ENCODE measurements at regions not wholly inside any gene's neighbourhood (a gene's known extent, or its start where the extent isn't known, plus 50 kb on each side); places are given as distances from the start of the nearest gene placed in this dataset.

DNA sequence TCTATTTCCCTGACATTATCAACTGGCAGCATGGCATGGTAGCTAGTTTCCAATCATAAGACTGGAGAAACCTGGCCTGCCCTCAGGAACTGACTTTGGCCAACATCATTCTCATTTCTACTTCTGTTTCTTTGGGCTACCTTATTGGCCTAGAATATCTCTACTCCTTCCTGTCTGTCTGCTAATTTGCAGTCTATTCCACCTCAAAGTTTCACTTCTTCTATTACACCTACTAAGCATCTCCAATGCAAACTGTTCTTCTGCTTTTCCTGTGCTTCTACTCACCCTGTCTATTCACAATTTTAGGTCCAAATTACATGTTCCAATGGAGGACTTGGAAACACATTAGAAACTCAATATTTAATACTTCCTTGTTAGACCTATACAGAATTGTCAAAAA lies 65.6 kb downstream of the ZNF503 start:
- DNase-seq (ENCODE audit: low spot score), result no peak
- no peak overlapping the region for H4K91ac ChIP-seq (ENCODE audit: low read depth, low read length, poor library complexity)
- H3K79me1 ChIP-seq (ENCODE audit: low read depth, low read length), result no peaks in the 10 kb centered on the region
- no peak overlapping the region for H4K8ac ChIP-seq (ENCODE audit: low read depth, low read length)
- no peak overlapping the region for H3K4me3 ChIP-seq (ENCODE audit: low read length in 2 of 2)
- no peaks in the 10 kb centered on the region for H3K27me3 ChIP-seq (ENCODE audit: control insufficient read depth in 3 of 3, insufficient read depth in 3 of 3, low read depth in 1 of 3, low read length in 3 of 3)
- no peak overlapping the region for H3K27ac ChIP-seq (replicated peaks; ENCODE audit: low read length)
- no peak overlapping the region for H2BK120ac ChIP-seq (ENCODE audit: low read depth, low read length)
- no peak overlapping the region for H2BK12ac ChIP-seq (ENCODE audit: low read length)
- H3K4me2 ChIP-seq (ENCODE audit: insufficient read depth, low read length, poor library complexity, severe bottlenecking), result no peak overlapping the region
- H2BK5ac ChIP-seq (ENCODE audit: low read length), result no peak overlapping the region
- no peaks in the 10 kb centered on the region for H3K36me3 ChIP-seq (replicated peaks in 1 of 2; ENCODE audit: control insufficient read depth in 2 of 2, insufficient read depth in 2 of 2, low read length in 2 of 2)
- H3K4me1 ChIP-seq (ENCODE audit: control insufficient read depth in 2 of 2, insufficient read depth in 1 of 2, low read depth in 1 of 2, low read length in 2 of 2), result no peaks in the 10 kb centered on the region
- no peak overlapping the region for H3K9ac ChIP-seq (ENCODE audit: low read depth, low read length, poor library complexity)
- H3K23ac ChIP-seq (ENCODE audit: low read depth, low read length, poor library complexity), result no peak overlapping the region
- H3K9me3 ChIP-seq (replicated peaks in 1 of 2; ENCODE audit: control insufficient read depth in 2 of 2, insufficient read depth in 1 of 2, low read depth in 1 of 2, low read length in 2 of 2), result peaks cover 0 to 1% of the 10 kb centered on the region in 2 donors
- no peak overlapping the region for H3K14ac ChIP-seq (ENCODE audit: low read length)
- H3K18ac ChIP-seq (ENCODE audit: low read length), result no peak overlapping the region
- H2AK5ac ChIP-seq (ENCODE audit: low read depth, low read length), result no peak overlapping the region
- H3K4ac ChIP-seq (ENCODE audit: low read length), result no peak overlapping the region
- no peak overlapping the region for H2AFZ ChIP-seq (ENCODE audit: low read length)
- H2BK15ac ChIP-seq (ENCODE audit: low read length), result no peak overlapping the region

DNA sequence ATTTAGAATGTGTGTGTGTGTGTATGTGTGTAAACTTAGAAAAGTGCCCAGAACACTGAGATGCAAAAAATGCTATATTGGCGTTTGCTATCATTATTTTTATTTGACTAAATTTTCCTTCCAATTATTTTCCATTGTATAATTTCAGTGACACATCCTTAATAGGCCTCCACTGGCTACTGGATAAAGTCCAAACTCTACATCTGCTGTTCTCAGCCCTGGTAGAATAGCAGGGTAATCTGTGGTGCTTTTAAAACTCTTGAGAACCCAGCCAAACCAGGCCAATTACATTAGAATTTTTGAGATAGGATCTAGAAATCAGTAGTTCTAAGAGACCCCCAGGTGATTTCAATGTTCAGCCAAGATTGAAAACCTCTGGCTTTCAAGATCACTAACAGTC lies 66.4 kb downstream of the ZNF503 start:
- H4K91ac ChIP-seq (ENCODE audit: low read depth, low read length, poor library complexity), result no peak overlapping the region
- no peak overlapping the region for H2AFZ ChIP-seq (ENCODE audit: low read length)
- H3K14ac ChIP-seq (ENCODE audit: low read length), result no peak overlapping the region
- no peak overlapping the region for H2BK15ac ChIP-seq (ENCODE audit: low read length)
- H3K18ac ChIP-seq (ENCODE audit: low read length), result no peak overlapping the region
- no peaks in the 10 kb centered on the region for H3K4me1 ChIP-seq (ENCODE audit: control insufficient read depth in 2 of 2, insufficient read depth in 1 of 2, low read depth in 1 of 2, low read length in 2 of 2)
- H3K4ac ChIP-seq (ENCODE audit: low read length), result no peak overlapping the region
- H3K27ac ChIP-seq (replicated peaks; ENCODE audit: low read length), result no peak overlapping the region
- no peak overlapping the region for H3K4me2 ChIP-seq (ENCODE audit: insufficient read depth, low read length, poor library complexity, severe bottlenecking)
- DNase-seq (ENCODE audit: low spot score), result no peak
- no peaks in the 10 kb centered on the region for H3K27me3 ChIP-seq (ENCODE audit: control insufficient read depth in 3 of 3, insufficient read depth in 3 of 3, low read depth in 1 of 3, low read length in 3 of 3)
- peaks cover 0 to 1% of the 10 kb centered on the region in 2 donors for H3K9me3 ChIP-seq (replicated peaks in 1 of 2; ENCODE audit: control insufficient read depth in 2 of 2, insufficient read depth in 1 of 2, low read depth in 1 of 2, low read length in 2 of 2)
- no peak overlapping the region for H2BK12ac ChIP-seq (ENCODE audit: low read length)
- no peak overlapping the region for H3K4me3 ChIP-seq (ENCODE audit: low read length in 2 of 2)
- no peak overlapping the region for H4K8ac ChIP-seq (ENCODE audit: low read depth, low read length)
- WGBS, 2 donors (ENCODE audit: extremely low coverage in 2 of 2, insufficient read length in 2 of 2, insufficient replicate concordance in 1 of 2), result no CpG with 5 or more reads among the region's 1 CpG
- no peaks in the 10 kb centered on the region for H3K36me3 ChIP-seq (replicated peaks in 1 of 2; ENCODE audit: control insufficient read depth in 2 of 2, insufficient read depth in 2 of 2, low read length in 2 of 2)
- H2BK5ac ChIP-seq (ENCODE audit: low read length), result no peak overlapping the region
- no peak overlapping the region for H3K9ac ChIP-seq (ENCODE audit: low read depth, low read length, poor library complexity)
- H3K23ac ChIP-seq (ENCODE audit: low read depth, low read length, poor library complexity), result no peak overlapping the region
- no peak overlapping the region for H2BK120ac ChIP-seq (ENCODE audit: low read depth, low read length)
- no peak overlapping the region for H2AK5ac ChIP-seq (ENCODE audit: low read depth, low read length)
- no peaks in the 10 kb centered on the region for H3K79me1 ChIP-seq (ENCODE audit: low read depth, low read length)

DNA sequence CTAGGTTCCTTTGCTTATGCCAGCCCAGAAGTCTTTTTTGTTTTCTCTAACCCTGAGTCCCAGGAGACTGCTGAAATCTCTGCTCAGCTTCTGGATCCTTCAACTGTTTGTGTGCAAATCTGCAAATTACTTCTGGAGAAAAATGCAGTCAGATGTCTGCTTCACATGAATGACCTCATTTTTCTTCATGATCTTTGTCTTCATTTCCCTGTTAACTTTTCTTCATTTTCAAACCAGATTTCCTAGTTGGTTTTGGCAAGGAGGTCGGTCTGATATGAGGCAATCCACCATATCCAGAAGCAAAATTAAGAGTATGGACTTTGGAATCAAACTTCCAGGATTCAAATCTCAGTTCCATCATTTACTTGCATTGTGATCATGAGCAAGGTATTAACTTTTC lies 66.8 kb downstream of the ZNF503 start:
- Histone ChIP-seq H2BK15ac (ENCODE audit: low read length) (no peak overlapping the region), H3K9me3 (replicated peaks in 1 of 2; ENCODE audit: control insufficient read depth in 2 of 2, insufficient read depth in 1 of 2, low read depth in 1 of 2, low read length in 2 of 2) (peaks cover 0 to 1% of the 10 kb centered on the region in 2 donors), H2BK5ac (ENCODE audit: low read length) (no peak overlapping the region), H3K27ac (replicated peaks; ENCODE audit: low read length) (no peak overlapping the region), H3K4me2 (ENCODE audit: insufficient read depth, low read length, poor library complexity, severe bottlenecking) (no peak overlapping the region), H3K4me1 (ENCODE audit: control insufficient read depth in 2 of 2, insufficient read depth in 1 of 2, low read depth in 1 of 2, low read length in 2 of 2) (no peaks in the 10 kb centered on the region), H4K8ac (ENCODE audit: low read depth, low read length) (no peak overlapping the region), H3K14ac (ENCODE audit: low read length) (no peak overlapping the region), H3K18ac (ENCODE audit: low read length) (no peak overlapping the region), H2BK120ac (ENCODE audit: low read depth, low read length) (no peak overlapping the region), H3K9ac (ENCODE audit: low read depth, low read length, poor library complexity) (no peak overlapping the region), H3K27me3 (ENCODE audit: control insufficient read depth in 3 of 3, insufficient read depth in 3 of 3, low read depth in 1 of 3, low read length in 3 of 3) (no peaks in the 10 kb centered on the region), H3K4ac (ENCODE audit: low read length) (no peak overlapping the region), H2AK5ac (ENCODE audit: low read depth, low read length) (no peak overlapping the region), H3K79me1 (ENCODE audit: low read depth, low read length) (no peaks in the 10 kb centered on the region), H4K91ac (ENCODE audit: low read depth, low read length, poor library complexity) (no peak overlapping the region), H3K36me3 (replicated peaks in 1 of 2; ENCODE audit: control insufficient read depth in 2 of 2, insufficient read depth in 2 of 2, low read length in 2 of 2) (no peaks in the 10 kb centered on the region), H3K23ac (ENCODE audit: low read depth, low read length, poor library complexity) (no peak overlapping the region), H2AFZ (ENCODE audit: low read length) (no peak overlapping the region), H2BK12ac (ENCODE audit: low read length) (no peak overlapping the region), H3K4me3 (ENCODE audit: low read length in 2 of 2) (no peak overlapping the region)
- no peak for DNase-seq (ENCODE audit: low spot score)
- no CpG with 5 or more reads among the region's 1 CpG for WGBS, 2 donors (ENCODE audit: extremely low coverage in 2 of 2, insufficient read length in 2 of 2, insufficient replicate concordance in 1 of 2)

- no peaks in the 10 kb centered on the region for H3K79me1 ChIP-seq (ENCODE audit: low read depth, low read length)
- no peak overlapping the region for H2BK5ac ChIP-seq (ENCODE audit: low read length)
- DNase-seq (ENCODE audit: low spot score), result no peak
- H3K4ac ChIP-seq (ENCODE audit: low read length), result no peak overlapping the region
- H3K36me3 ChIP-seq (replicated peaks in 1 of 2; ENCODE audit: control insufficient read depth in 2 of 2, insufficient read depth in 2 of 2, low read length in 2 of 2), result no peaks in the 10 kb centered on the region
- no peak overlapping the region for H2AK5ac ChIP-seq (ENCODE audit: low read depth, low read length)
- H2BK12ac ChIP-seq (ENCODE audit: low read length), result no peak overlapping the region
- H3K14ac ChIP-seq (ENCODE audit: low read length), result no peak overlapping the region
- no peak overlapping the region for H3K4me2 ChIP-seq (ENCODE audit: insufficient read depth, low read length, poor library complexity, severe bottlenecking)
- no peak overlapping the region for H3K27ac ChIP-seq (replicated peaks; ENCODE audit: low read length)
- H2BK15ac ChIP-seq (ENCODE audit: low read length), result no peak overlapping the region
- no peak overlapping the region for H2AFZ ChIP-seq (ENCODE audit: low read length)
- no peak overlapping the region for H3K9ac ChIP-seq (ENCODE audit: low read depth, low read length, poor library complexity)
- no peaks in the 10 kb centered on the region for H3K27me3 ChIP-seq (ENCODE audit: control insufficient read depth in 3 of 3, insufficient read depth in 3 of 3, low read depth in 1 of 3, low read length in 3 of 3)
- H3K4me3 ChIP-seq (ENCODE audit: low read length in 2 of 2), result no peak overlapping the region
- H3K4me1 ChIP-seq (ENCODE audit: control insufficient read depth in 2 of 2, insufficient read depth in 1 of 2, low read depth in 1 of 2, low read length in 2 of 2), result no peaks in the 10 kb centered on the region
- peaks cover 0 to 1% of the 10 kb centered on the region in 2 donors for H3K9me3 ChIP-seq (replicated peaks in 1 of 2; ENCODE audit: control insufficient read depth in 2 of 2, insufficient read depth in 1 of 2, low read depth in 1 of 2, low read length in 2 of 2)
- no peak overlapping the region for H4K91ac ChIP-seq (ENCODE audit: low read depth, low read length, poor library complexity)
- no peak overlapping the region for H3K23ac ChIP-seq (ENCODE audit: low read depth, low read length, poor library complexity)
- WGBS, 2 donors (ENCODE audit: extremely low coverage in 2 of 2, insufficient read length in 2 of 2, insufficient replicate concordance in 1 of 2), result no CpG with 5 or more reads among the region's 1 CpG
- H2BK120ac ChIP-seq (ENCODE audit: low read depth, low read length), result no peak overlapping the region
- no peak overlapping the region for H4K8ac ChIP-seq (ENCODE audit: low read depth, low read length)
- no peak overlapping the region for H3K18ac ChIP-seq (ENCODE audit: low read length)
These were observed 69.5 kb downstream of the ZNF503 start for GRCh38 chr10:75332081-75332480.

Data from neuronal stem cell (in vitro differentiated cells).